SK-N-MC (cell line): ENCODE measurements at regions not wholly inside any gene's neighbourhood (a gene's known extent, or its start where the extent isn't known, plus 50 kb on each side); places are given as distances from the start of the nearest gene placed in this dataset.

Experiments
- EZH2 ChIP-seq: fragments of 200-600 bp; sonication (generic); IDR thresholded peaks from one replicate; pipeline ENCODE4 v1.6.1; 2017; ENCODE audit warnings: antibody characterized with exemption
- POLR2AphosphoS5 ChIP-seq: IDR thresholded peaks from 2 replicates; pipeline ENCODE4 v1.6.1; 2012; ENCODE audit warnings: mild to moderate bottlenecking, low read depth, low read length, borderline replicate concordance

- TF ChIP-seq EZH2 (no peak), POLR2AphosphoS5 (no peak)
Observed at GRCh38 chr21:35154788-35155187, 105.7 kb upstream of the RUNX1 start.
